ENCODE measurements at regions not wholly inside any gene's neighbourhood (a gene's known extent, or its start where the extent isn't known, plus 50 kb on each side); places are given as distances from the start of the nearest gene placed in this dataset.

DNA sequence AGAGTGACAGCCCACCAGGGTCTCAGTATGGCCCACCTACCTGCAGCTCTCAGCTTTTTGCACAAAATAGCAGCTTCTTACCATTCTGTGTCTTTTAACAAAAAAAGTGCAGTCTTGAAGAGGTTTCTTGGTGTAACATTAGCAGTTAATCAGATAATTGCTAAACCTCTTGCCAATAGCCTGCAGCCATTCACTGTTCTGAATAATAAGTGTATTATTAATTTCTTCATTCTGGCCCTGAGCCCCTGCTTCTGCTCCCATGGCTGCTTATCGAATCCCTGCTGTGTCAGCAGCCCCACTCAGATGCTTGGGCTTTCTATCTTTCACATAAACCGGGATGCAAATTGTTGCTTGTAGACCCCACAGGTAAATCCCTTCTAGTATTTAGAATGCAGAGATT is 485.9 kb downstream of the CAAP1 start:
- no peak for TF ChIP-seq BACH2 (CRISPR knock-in tag; IDR thresholded peaks at IDR 0.05; ENCODE audit: borderline replicate concordance)
- TF ChIP-seq, protein P1, sequence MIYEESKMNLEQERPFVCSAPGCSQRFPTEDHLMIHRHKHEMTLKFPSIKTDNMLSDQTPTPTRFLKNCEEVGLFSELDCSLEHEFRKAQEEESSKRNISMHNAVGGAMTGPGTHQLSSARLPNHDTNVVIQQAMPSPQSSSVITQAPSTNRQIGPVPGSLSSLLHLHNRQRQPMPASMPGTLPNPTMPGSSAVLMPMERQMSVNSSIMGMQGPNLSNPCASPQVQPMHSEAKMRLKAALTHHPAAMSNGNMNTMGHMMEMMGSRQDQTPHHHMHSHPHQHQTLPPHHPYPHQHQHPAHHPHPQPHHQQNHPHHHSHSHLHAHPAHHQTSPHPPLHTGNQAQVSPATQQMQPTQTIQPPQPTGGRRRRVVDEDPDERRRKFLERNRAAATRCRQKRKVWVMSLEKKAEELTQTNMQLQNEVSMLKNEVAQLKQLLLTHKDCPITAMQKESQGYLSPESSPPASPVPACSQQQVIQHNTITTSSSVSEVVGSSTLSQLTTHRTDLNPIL (CRISPR knock-in tag; IDR thresholded peaks at IDR 0.05; ENCODE audit: low read depth) = no peak
- no peak for TF ChIP-seq ZNF8 (CRISPR knock-in tag; IDR thresholded peaks at IDR 0.05)
- TF ChIP-seq SNAI2 (CRISPR knock-in tag; IDR thresholded peaks at IDR 0.05) = no peak
- no peak for TF ChIP-seq RARB (CRISPR knock-in tag; IDR thresholded peaks at IDR 0.05)
- no peak for TF ChIP-seq ZFP30 (CRISPR knock-in tag; IDR thresholded peaks at IDR 0.05)
- no peak for TF ChIP-seq PPARA (CRISPR knock-in tag; IDR thresholded peaks at IDR 0.05; ENCODE audit: borderline replicate concordance)
- TF ChIP-seq GLIS3 (CRISPR knock-in tag; IDR thresholded peaks at IDR 0.05) = no peak
- TF ChIP-seq, protein P2, sequence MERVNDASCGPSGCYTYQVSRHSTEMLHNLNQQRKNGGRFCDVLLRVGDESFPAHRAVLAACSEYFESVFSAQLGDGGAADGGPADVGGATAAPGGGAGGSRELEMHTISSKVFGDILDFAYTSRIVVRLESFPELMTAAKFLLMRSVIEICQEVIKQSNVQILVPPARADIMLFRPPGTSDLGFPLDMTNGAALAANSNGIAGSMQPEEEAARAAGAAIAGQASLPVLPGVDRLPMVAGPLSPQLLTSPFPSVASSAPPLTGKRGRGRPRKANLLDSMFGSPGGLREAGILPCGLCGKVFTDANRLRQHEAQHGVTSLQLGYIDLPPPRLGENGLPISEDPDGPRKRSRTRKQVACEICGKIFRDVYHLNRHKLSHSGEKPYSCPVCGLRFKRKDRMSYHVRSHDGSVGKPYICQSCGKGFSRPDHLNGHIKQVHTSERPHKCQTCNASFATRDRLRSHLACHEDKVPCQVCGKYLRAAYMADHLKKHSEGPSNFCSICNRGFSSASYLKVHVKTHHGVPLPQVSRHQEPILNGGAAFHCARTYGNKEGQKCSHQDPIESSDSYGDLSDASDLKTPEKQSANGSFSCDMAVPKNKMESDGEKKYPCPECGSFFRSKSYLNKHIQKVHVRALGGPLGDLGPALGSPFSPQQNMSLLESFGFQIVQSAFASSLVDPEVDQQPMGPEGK (CRISPR knock-in tag; IDR thresholded peaks at IDR 0.05; ENCODE audit: borderline replicate concordance) = no peak
- TF ChIP-seq ZNF565 (CRISPR knock-in tag; conservative IDR thresholded peaks at IDR 0.05; ENCODE audit: low read depth) = no peak
- TF ChIP-seq, protein P3, sequence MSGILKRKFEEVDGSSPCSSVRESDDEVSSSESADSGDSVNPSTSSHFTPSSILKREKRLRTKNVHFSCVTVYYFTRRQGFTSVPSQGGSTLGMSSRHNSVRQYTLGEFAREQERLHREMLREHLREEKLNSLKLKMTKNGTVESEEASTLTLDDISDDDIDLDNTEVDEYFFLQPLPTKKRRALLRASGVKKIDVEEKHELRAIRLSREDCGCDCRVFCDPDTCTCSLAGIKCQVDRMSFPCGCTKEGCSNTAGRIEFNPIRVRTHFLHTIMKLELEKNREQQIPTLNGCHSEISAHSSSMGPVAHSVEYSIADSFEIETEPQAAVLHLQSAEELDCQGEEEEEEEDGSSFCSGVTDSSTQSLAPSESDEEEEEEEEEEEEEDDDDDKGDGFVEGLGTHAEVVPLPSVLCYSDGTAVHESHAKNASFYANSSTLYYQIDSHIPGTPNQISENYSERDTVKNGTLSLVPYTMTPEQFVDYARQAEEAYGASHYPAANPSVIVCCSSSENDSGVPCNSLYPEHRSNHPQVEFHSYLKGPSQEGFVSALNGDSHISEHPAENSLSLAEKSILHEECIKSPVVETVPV (CRISPR knock-in tag; IDR thresholded peaks at IDR 0.05) = no peak
- no peak for TF ChIP-seq OSR1 (CRISPR knock-in tag; IDR thresholded peaks at IDR 0.05)
- TF ChIP-seq ISL1 (CRISPR knock-in tag; IDR thresholded peaks at IDR 0.05) = no peak
- TF ChIP-seq, protein P4, sequence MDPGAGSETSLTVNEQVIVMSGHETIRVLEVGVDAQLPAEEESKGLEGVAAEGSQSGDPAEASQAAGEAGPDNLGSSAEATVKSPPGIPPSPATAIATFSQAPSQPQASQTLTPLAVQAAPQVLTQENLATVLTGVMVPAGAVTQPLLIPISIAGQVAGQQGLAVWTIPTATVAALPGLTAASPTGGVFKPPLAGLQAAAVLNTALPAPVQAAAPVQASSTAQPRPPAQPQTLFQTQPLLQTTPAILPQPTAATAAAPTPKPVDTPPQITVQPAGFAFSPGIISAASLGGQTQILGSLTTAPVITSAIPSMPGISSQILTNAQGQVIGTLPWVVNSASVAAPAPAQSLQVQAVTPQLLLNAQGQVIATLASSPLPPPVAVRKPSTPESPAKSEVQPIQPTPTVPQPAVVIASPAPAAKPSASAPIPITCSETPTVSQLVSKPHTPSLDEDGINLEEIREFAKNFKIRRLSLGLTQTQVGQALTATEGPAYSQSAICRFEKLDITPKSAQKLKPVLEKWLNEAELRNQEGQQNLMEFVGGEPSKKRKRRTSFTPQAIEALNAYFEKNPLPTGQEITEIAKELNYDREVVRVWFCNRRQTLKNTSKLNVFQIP (CRISPR knock-in tag; IDR thresholded peaks at IDR 0.05; ENCODE audit: borderline replicate concordance, low read depth) = no peak
- no peak for TF ChIP-seq ZNF70 (CRISPR knock-in tag; IDR thresholded peaks at IDR 0.05)
- TF ChIP-seq ARNTL (CRISPR knock-in tag; IDR thresholded peaks at IDR 0.05; ENCODE audit: borderline replicate concordance, low read depth) = no peak
- TF ChIP-seq CSDC2 (CRISPR knock-in tag; IDR thresholded peaks at IDR 0.05) = no peak
- TF ChIP-seq, protein P5, sequence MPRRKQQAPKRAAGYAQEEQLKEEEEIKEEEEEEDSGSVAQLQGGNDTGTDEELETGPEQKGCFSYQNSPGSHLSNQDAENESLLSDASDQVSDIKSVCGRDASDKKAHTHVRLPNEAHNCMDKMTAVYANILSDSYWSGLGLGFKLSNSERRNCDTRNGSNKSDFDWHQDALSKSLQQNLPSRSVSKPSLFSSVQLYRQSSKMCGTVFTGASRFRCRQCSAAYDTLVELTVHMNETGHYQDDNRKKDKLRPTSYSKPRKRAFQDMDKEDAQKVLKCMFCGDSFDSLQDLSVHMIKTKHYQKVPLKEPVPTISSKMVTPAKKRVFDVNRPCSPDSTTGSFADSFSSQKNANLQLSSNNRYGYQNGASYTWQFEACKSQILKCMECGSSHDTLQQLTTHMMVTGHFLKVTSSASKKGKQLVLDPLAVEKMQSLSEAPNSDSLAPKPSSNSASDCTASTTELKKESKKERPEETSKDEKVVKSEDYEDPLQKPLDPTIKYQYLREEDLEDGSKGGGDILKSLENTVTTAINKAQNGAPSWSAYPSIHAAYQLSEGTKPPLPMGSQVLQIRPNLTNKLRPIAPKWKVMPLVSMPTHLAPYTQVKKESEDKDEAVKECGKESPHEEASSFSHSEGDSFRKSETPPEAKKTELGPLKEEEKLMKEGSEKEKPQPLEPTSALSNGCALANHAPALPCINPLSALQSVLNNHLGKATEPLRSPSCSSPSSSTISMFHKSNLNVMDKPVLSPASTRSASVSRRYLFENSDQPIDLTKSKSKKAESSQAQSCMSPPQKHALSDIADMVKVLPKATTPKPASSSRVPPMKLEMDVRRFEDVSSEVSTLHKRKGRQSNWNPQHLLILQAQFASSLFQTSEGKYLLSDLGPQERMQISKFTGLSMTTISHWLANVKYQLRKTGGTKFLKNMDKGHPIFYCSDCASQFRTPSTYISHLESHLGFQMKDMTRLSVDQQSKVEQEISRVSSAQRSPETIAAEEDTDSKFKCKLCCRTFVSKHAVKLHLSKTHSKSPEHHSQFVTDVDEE (CRISPR knock-in tag; IDR thresholded peaks at IDR 0.05) = no peak
- ATAC-seq = no peak

DNA sequence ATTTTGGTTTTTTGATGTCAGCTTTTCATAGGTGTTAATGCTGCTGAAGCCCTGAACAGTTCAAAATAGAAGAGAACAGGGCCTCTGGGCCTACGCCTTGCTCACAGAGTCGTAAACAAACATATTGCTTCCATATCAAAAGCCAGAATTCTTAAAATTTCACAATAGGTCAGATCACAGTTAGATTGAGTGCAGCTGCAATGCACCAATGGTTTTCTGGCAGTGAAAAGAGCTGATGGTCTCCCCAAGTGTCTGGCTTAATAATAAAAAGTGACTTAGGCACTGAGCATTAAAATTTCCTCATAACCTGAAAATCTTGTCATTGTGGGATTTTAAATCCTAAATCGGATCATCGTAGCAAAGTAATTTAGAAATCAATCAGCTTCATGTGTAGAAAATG is 493.0 kb downstream of the CAAP1 start:
- no peak for ATAC-seq
- TF ChIP-seq ZC3H10 (CRISPR knock-in tag; IDR thresholded peaks at IDR 0.05) = no peak
- TF ChIP-seq ZNF8 (CRISPR knock-in tag; IDR thresholded peaks at IDR 0.05) = no peak
- TF ChIP-seq, protein P4 (CRISPR knock-in tag; IDR thresholded peaks at IDR 0.05; ENCODE audit: borderline replicate concordance, low read depth) = no peak
- no peak for TF ChIP-seq ARNTL (CRISPR knock-in tag; IDR thresholded peaks at IDR 0.05; ENCODE audit: borderline replicate concordance, low read depth)
- TF ChIP-seq ZNF70 (CRISPR knock-in tag; IDR thresholded peaks at IDR 0.05) = no peak
- no peak for TF ChIP-seq ISL1 (CRISPR knock-in tag; IDR thresholded peaks at IDR 0.05)
- no peak for TF ChIP-seq OSR1 (CRISPR knock-in tag; IDR thresholded peaks at IDR 0.05)
- no peak for TF ChIP-seq CSDC2 (CRISPR knock-in tag; IDR thresholded peaks at IDR 0.05)
- no peak for TF ChIP-seq ESRRG (CRISPR knock-in tag; IDR thresholded peaks at IDR 0.05)
- TF ChIP-seq ZFP3 (CRISPR knock-in tag; IDR thresholded peaks at IDR 0.05) = no peak
- TF ChIP-seq, protein P2 (CRISPR knock-in tag; IDR thresholded peaks at IDR 0.05; ENCODE audit: borderline replicate concordance) = no peak
- no peak for TF ChIP-seq GLIS3 (CRISPR knock-in tag; IDR thresholded peaks at IDR 0.05)
- TF ChIP-seq, protein P5 (CRISPR knock-in tag; IDR thresholded peaks at IDR 0.05) = no peak
- TF ChIP-seq TCF4 (CRISPR knock-in tag; IDR thresholded peaks at IDR 0.05; ENCODE audit: borderline replicate concordance) = no peak
- TF ChIP-seq ZFP30 (CRISPR knock-in tag; IDR thresholded peaks at IDR 0.05) = no peak

Measured in SK-N-SH treated with all-trans-retinoic acid at 6 μM for 48 hours (cell line).